K562 (cell line): ENCODE measurements at regions not wholly inside any gene's neighbourhood (a gene's known extent, or its start where the extent isn't known, plus 50 kb on each side); places are given as distances from the start of the nearest gene placed in this dataset.

Experiments used
- ATAC-seq: fragments of 200-7000 bp; cut with Tn5 transposase; 3 replicates; pipeline ENCODE4 v1.9.1; 2020; ENCODE audit warnings: moderate library complexity
- BruUV-seq: library from RNA; stranded (reverse); fragments of 400-500 nt; replicated peaks from 2 replicates; lab custom pipeline; 2021; lab: Mats Ljungman, UMichigan
- CTCF ChIA-PET: fragments of 300-600 bp; formaldehyde crosslinking; extraction: SDS; loops from one replicate; lab custom pipeline; 2021; ENCODE audit warnings: low intra/inter-chr PET ratio; lab: Yijun Ruan, JAX
- POLR2A ChIA-PET: fragments of 300-600, 350-650 bp; sonication (Branson Sonifier 250); formaldehyde crosslinking; extraction: SDS; loops from one replicate; lab custom pipeline; 2021; ENCODE audit warnings: antibody characterized with exemption, inconsistent platforms; lab: Yijun Ruan, JAX
- DNase-seq, 4 experiments: peaks; one replicate each; pipeline versions ENCODE4 v3.0.0 to v3.0.0-alpha.2; 2011 to 2018; ENCODE audit warnings: low spot score in 3 of 4, mixed read lengths in 3 of 4; ENCODE audit errors: extremely low read depth in 1 of 4
- FAIRE-seq: peaks from 2 replicates; lab custom pipeline; 2011; peaks lifted over from hg19 to GRCh38; lab: Jason Lieb, UNC
- H2AFZ ChIP-seq: 2 replicates; pipeline ENCODE4 v1.6.0; 2011; ENCODE audit warnings: low read depth, low read length, control low read depth, inconsistent platforms
- H3K27ac ChIP-seq: fragments of 200-600 bp; 3 replicates; pipeline ENCODE4 v1.8.0; 2011; ENCODE audit warnings: low read depth, mild to moderate bottlenecking, control low read depth, inconsistent platforms, low read length, moderate library complexity, mixed read lengths; ENCODE audit errors: extremely low read depth
- H3K27me3 ChIP-seq, 2 experiments: fragments of 300-600 bp in 1 of 2; 2 replicates in 1 of 2; 3 replicates in 1 of 2; pipeline versions ENCODE4 v1.6.0 to v1.8.0; 2011; ENCODE audit warnings: inconsistent platforms in 2 of 2, low read length in 2 of 2, mild to moderate bottlenecking in 1 of 2, mixed read lengths in 1 of 2, moderate library complexity in 1 of 2; ENCODE audit not compliant: control insufficient read depth in 2 of 2, insufficient read depth in 2 of 2
- H3K36me3 ChIP-seq: fragments of 300-600 bp; 3 replicates; pipeline ENCODE4 v1.8.0; 2011; ENCODE audit warnings: mild to moderate bottlenecking, low read length, inconsistent platforms; ENCODE audit not compliant: control insufficient read depth, insufficient read depth
- H3K4me1 ChIP-seq, 2 experiments: fragments of 200-600 bp in 1 of 2; replicated peaks in 1 of 2; 2 replicates in 1 of 2; 3 replicates in 1 of 2; pipeline versions ENCODE4 v1.5.1 to v1.8.0; 2011; ENCODE audit warnings: inconsistent platforms in 2 of 2, low read length in 2 of 2, mild to moderate bottlenecking in 1 of 2, mixed read lengths in 1 of 2, moderate library complexity in 1 of 2; ENCODE audit not compliant: control insufficient read depth in 2 of 2, insufficient read depth in 2 of 2
- H3K4me2 ChIP-seq: 2 replicates; pipeline ENCODE4 v1.6.1; 2011; ENCODE audit warnings: low read length, control low read depth, inconsistent platforms, mixed read lengths; ENCODE audit not compliant: insufficient read depth
- H3K4me3 ChIP-seq: fragments of 200-600 bp; sonication (generic), shearing (Covaris generic); 2 replicates; pipeline ENCODE4 v1.5.1; 2016; ENCODE audit warnings: control low read depth, inconsistent platforms
- H3K79me2 ChIP-seq: fragments of 200-600 bp; 3 replicates; pipeline ENCODE4 v1.8.0; 2011; ENCODE audit warnings: low read length, inconsistent platforms; ENCODE audit not compliant: control insufficient read depth, insufficient read depth
- H3K9ac ChIP-seq, 2 experiments: 2 replicates each; pipeline versions ENCODE4 v1.6.0 to v1.6.1; 2011; ENCODE audit warnings: low read depth in 2 of 2, low read length in 2 of 2, control low read depth in 1 of 2, inconsistent platforms in 1 of 2, mild to moderate bottlenecking in 1 of 2, mixed read lengths in 1 of 2; ENCODE audit not compliant: insufficient read depth in 1 of 2
- H3K9me1 ChIP-seq: one replicate; pipeline ENCODE4 v1.6.0; 2011; ENCODE audit warnings: inconsistent platforms, mild to moderate bottlenecking, low read length, moderate library complexity; ENCODE audit not compliant: control insufficient read depth, insufficient read depth
- H3K9me3 ChIP-seq: replicated peaks from 2 replicates; pipeline ENCODE4 v1.5.1; 2011; ENCODE audit warnings: low read depth, low read length, inconsistent platforms; ENCODE audit not compliant: control insufficient read depth, insufficient read depth
- H4K20me1 ChIP-seq: replicated peaks from 2 replicates; pipeline ENCODE4 v1.6.1; 2011; ENCODE audit warnings: low read length, inconsistent platforms, mixed read lengths; ENCODE audit not compliant: control insufficient read depth, insufficient read depth
- EP400 ChIP-seq: fragments of 450-650 bp; IDR thresholded peaks from 2 replicates; pipeline ENCODE4 v1.6.1; 2017; ENCODE audit warnings: antibody characterized with exemption, mild to moderate bottlenecking, moderate library complexity
- FOXJ2 ChIP-seq: fragments of 200-800 bp; sonication (Bioruptor generic); IDR thresholded peaks from 2 replicates; pipeline ENCODE4 v1.6.1; 2016; ENCODE audit warnings: missing genetic modification characterization, missing compliant biosample characterization
- HOMEZ ChIP-seq: fragments of 250-450 bp; sonication (Bioruptor Pico); IDR thresholded peaks from 2 replicates; pipeline ENCODE4 v1.4.0; 2020; ENCODE audit warnings: mild to moderate bottlenecking, moderate library complexity
- MEF2A ChIP-seq: IDR thresholded peaks from 2 replicates; pipeline ENCODE4 v1.6.1; 2011; ENCODE audit warnings: low read depth, mild to moderate bottlenecking, low read length, moderate library complexity; ENCODE audit not compliant: control insufficient read depth
- NFATC3 ChIP-seq: fragments of 450-650 bp; IDR thresholded peaks from 2 replicates; pipeline ENCODE4 v1.6.1; 2017; ENCODE audit warnings: mild to moderate bottlenecking
- SMAD1 ChIP-seq: fragments of 150-350 bp; IDR thresholded peaks from 2 replicates; pipeline ENCODE4 v1.6.1; 2014; ENCODE audit warnings: low read length, low read depth; ENCODE audit not compliant: partially characterized antibody
- SRF ChIP-seq, 2 experiments: fragments of 250-450, 450-650 bp in 1 of 2; sonication (Bioruptor Pico) in 1 of 2; sonication (generic) in 1 of 2; formaldehyde crosslinking; IDR thresholded peaks; 2 replicates each; pipeline versions ENCODE4 v1.5.0 to v1.5.1; 2020 to 2022; ENCODE audit warnings: mild to moderate bottlenecking in 1 of 2, missing genetic modification reagents in 1 of 2
- STAT5A ChIP-seq: IDR thresholded peaks from 2 replicates; pipeline ENCODE4 v1.6.1; 2012; ENCODE audit warnings: low read length, inconsistent platforms, borderline replicate concordance
- TEAD1 ChIP-seq, 2 experiments: fragments of 450-650 bp in 1 of 2; sonication (generic) in 1 of 2; formaldehyde crosslinking; IDR thresholded peaks; 2 replicates each; pipeline versions ENCODE4 v1.4.0 to v1.8.0; 2020 to 2022; ENCODE audit warnings: mild to moderate bottlenecking in 2 of 2, missing genetic modification reagents in 1 of 2
- WHSC1 ChIP-seq: IDR thresholded peaks from one replicate; pipeline ENCODE4 v1.6.1; 2012; ENCODE audit warnings: low read length, control low read depth, inconsistent platforms
- YBX1 ChIP-seq: fragments of 450-650 bp; IDR thresholded peaks from 2 replicates; pipeline ENCODE4 v1.7.1; 2016; ENCODE audit warnings: mild to moderate bottlenecking
- ZBTB17 ChIP-seq: fragments of 450-650 bp; formaldehyde crosslinking; IDR thresholded peaks from 2 replicates; pipeline ENCODE4 v1.4.0; 2020; ENCODE audit warnings: mild to moderate bottlenecking
- ZNF311 ChIP-seq: fragments of 250-450 bp; sonication (Bioruptor Pico); IDR thresholded peaks from 2 replicates; pipeline ENCODE4 v1.4.0; 2020; ENCODE audit warnings: mild to moderate bottlenecking, moderate library complexity
- ZNF444 ChIP-seq: fragments of 250-450 bp; sonication (Bioruptor Pico); IDR thresholded peaks from 2 replicates; pipeline ENCODE4 v1.4.0; 2020; ENCODE audit warnings: mild to moderate bottlenecking, moderate library complexity
- WGBS: fragments of 100-300 bp; shearing (Covaris generic); methylation state at CpG from one replicate; pipeline ENCODE4 v1.1.6; 2016; ENCODE audit warnings: low coverage, mixed read lengths; ENCODE audit not compliant: insufficient coverage; ENCODE audit errors: missing lambda C conversion rate; 5-methylcytosine and 5-hydroxymethylcytosine counted together
- in situ Hi-C: fragments of 300-500 bp; cut with MboI; formaldehyde crosslinking; loops from 4 replicates; pipeline ENCODE4 v1.15.0; 2018; ENCODE audit warnings: inconsistent platforms, mixed read lengths
- intact Hi-C: fragments of 100-400 bp; cut with micrococcal nuclease; formaldehyde crosslinking; loops from 2 replicates; pipeline ENCODE4 v1.14.2; 2022
- TF ChIP-seq, protein P1 (sequence below), 2 experiments: IDR thresholded peaks; 2 replicates each; pipeline ENCODE4 v1.6.1; 2011; ENCODE audit warnings: borderline replicate concordance in 1 of 2, control low read depth in 1 of 2, low read depth in 1 of 2, low read length in 1 of 2, mild to moderate bottlenecking in 1 of 2, mixed read lengths in 1 of 2, moderate library complexity in 1 of 2; ENCODE audit not compliant: insufficient read depth in 1 of 2, insufficient read length in 1 of 2, poor library complexity in 1 of 2, severe bottlenecking in 1 of 2; ENCODE audit errors: extremely low read depth in 1 of 2

- FAIRE-seq (no peak), ATAC-seq (no peak), DNase-seq (no peak)
- H3K9ac ChIP-seq, result no peak overlapping the region
- in situ Hi-C loops, result no loop called here
- no peaks in the 10 kb centered on the region for H3K9me3 ChIP-seq
- no peak overlapping the region for H3K4me3 ChIP-seq
- no peaks in the 10 kb centered on the region for H3K36me3 ChIP-seq
- H3K27me3 ChIP-seq, result peaks cover 7 to 31% of the 10 kb centered on the region in 2 experiments; a peak in 3 of 5 replicates
- CTCF ChIA-PET, result no interaction called here
- no peaks in the 10 kb centered on the region; a peak in 1 of 5 replicates for H3K4me1 ChIP-seq
- TF ChIP-seq WHSC1 (no peak), STAT5A (no peak), SMAD1 (no peak), ZNF444 (CRISPR knock-in tag) (no peak), EP400 (no peak), FOXJ2 (tag) (no peak), TEAD1 (CRISPR knock-in tag; IDR thresholded peaks at IDR 0.05) (no peak), YBX1 (no peak), NFATC3 (no peak), ZBTB17 (CRISPR knock-in tag) (no peak), HOMEZ (CRISPR knock-in tag) (no peak), MEF2A (no peak), ZNF311 (CRISPR knock-in tag) (no peak), SRF (CRISPR knock-in tag; IDR thresholded peaks at IDR 0.05) (no peak)
- TF ChIP-seq, protein P1, sequence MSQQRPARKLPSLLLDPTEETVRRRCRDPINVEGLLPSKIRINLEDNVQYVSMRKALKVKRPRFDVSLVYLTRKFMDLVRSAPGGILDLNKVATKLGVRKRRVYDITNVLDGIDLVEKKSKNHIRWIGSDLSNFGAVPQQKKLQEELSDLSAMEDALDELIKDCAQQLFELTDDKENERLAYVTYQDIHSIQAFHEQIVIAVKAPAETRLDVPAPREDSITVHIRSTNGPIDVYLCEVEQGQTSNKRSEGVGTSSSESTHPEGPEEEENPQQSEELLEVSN (IDR thresholded peaks at IDR 0.05; ENCODE audit: borderline replicate concordance in 1 of 2, extremely low read depth in 1 of 2, insufficient read depth in 1 of 2, insufficient read length in 1 of 2, low read depth in 1 of 2, low read length in 1 of 2, poor library complexity in 1 of 2, severe bottlenecking in 1 of 2), result no peak
- H3K9me1 ChIP-seq, result no peaks in the 10 kb centered on the region
- H3K79me2 ChIP-seq, result no peaks in the 10 kb centered on the region
- WGBS, result 0% methylated on average over 2 of the region's 3 CpGs
- POLR2A ChIA-PET, result no interaction called here
- no peak overlapping the region for H2AFZ ChIP-seq
- H3K27ac ChIP-seq, result no peak overlapping the region
- intact Hi-C loops, result no loop called here
- H3K4me2 ChIP-seq, result no peak overlapping the region
- no TSS peak for BruUV-seq
- H4K20me1 ChIP-seq, result no peaks in the 10 kb centered on the region
These were observed 62.6 kb upstream of the VASH1 start for GRCh38 chr14:76698631-76699030.
